Endothelial cell of umbilical vein (primary cell): ENCODE measurements at regions not wholly inside any gene's neighbourhood (a gene's known extent, or its start where the extent isn't known, plus 50 kb on each side); places are given as distances from the start of the nearest gene placed in this dataset.

Experiments used
- BruUV-seq: library from RNA; stranded (reverse); fragments of 400-500 nt; replicated peaks from 2 replicates; lab custom pipeline; 2021; lab: Mats Ljungman, UMichigan
- CTCF ChIA-PET: fragments of 300-600, 350-600 bp; sonication (Branson Sonifier 250); formaldehyde crosslinking; loops from one replicate; lab custom pipeline; 2021; ENCODE audit warnings: antibody characterized with exemption, inconsistent platforms; lab: Charles Lee
- POLR2A ChIA-PET: fragments of 300-600, 350-600 bp; sonication (Branson Sonifier 250); formaldehyde crosslinking; loops from one replicate; lab custom pipeline; 2021; ENCODE audit warnings: antibody characterized with exemption, inconsistent platforms; lab: Charles Lee
- DNase-seq: peaks from one replicate; pipeline ENCODE4 v3.0.0-alpha.2; 2011; ENCODE audit warnings: low read depth, low spot score
- FAIRE-seq: peaks from 2 replicates; lab custom pipeline; 2011; peaks lifted over from hg19 to GRCh38; lab: Jason Lieb, UNC
- H2AFZ ChIP-seq: 2 replicates; pipeline ENCODE4 v1.6.0; 2012; ENCODE audit warnings: low read depth, low read length, control low read depth, inconsistent platforms
- H3K27ac ChIP-seq: 2 replicates; pipeline ENCODE4 v1.5.1; 2011; ENCODE audit warnings: low read depth, mild to moderate bottlenecking, control low read depth, low read length, moderate library complexity; ENCODE audit not compliant: insufficient read depth
- H3K27me3 ChIP-seq, 2 experiments: 2 replicates each; pipeline versions ENCODE4 v1.6.0 to v1.6.1; 2011; ENCODE audit warnings: low read length in 2 of 2, mixed read lengths in 1 of 2; ENCODE audit not compliant: control insufficient read depth in 2 of 2, insufficient read depth in 2 of 2
- H3K36me3 ChIP-seq, 2 experiments: 2 replicates in 1 of 2; 3 replicates in 1 of 2; pipeline ENCODE4 v1.5.1; 2011; ENCODE audit warnings: low read length in 2 of 2, mild to moderate bottlenecking in 1 of 2, moderate library complexity in 1 of 2; ENCODE audit not compliant: control insufficient read depth in 2 of 2, insufficient read depth in 2 of 2; ENCODE audit errors: extremely low read depth in 1 of 2
- H3K4me1 ChIP-seq: 3 replicates; pipeline ENCODE4 v1.5.1; 2011; ENCODE audit warnings: mild to moderate bottlenecking, low read length; ENCODE audit not compliant: control insufficient read depth, insufficient read depth; ENCODE audit errors: extremely low read depth
- H3K4me2 ChIP-seq: 2 replicates; pipeline ENCODE4 v1.6.1; 2011; ENCODE audit warnings: low read length, control low read depth, mixed read lengths; ENCODE audit not compliant: insufficient read depth
- H3K4me3 ChIP-seq, 3 experiments: fragments of 200-600 bp in 1 of 3; sonication (generic), shearing (Covaris generic) in 1 of 3; replicated peaks in 1 of 3; 2 replicates each; pipeline ENCODE4 v1.5.1; 2011 to 2016; ENCODE audit warnings: control low read depth in 3 of 3, low read length in 3 of 3, mild to moderate bottlenecking in 2 of 3, inconsistent platforms in 1 of 3, low read depth in 1 of 3, moderate library complexity in 1 of 3; ENCODE audit not compliant: insufficient read depth in 1 of 3
- H3K79me2 ChIP-seq: 2 replicates; pipeline ENCODE4 v1.6.0; 2012; ENCODE audit warnings: low read length, inconsistent platforms; ENCODE audit not compliant: control insufficient read depth, insufficient read depth
- H3K9ac ChIP-seq: replicated peaks from 2 replicates; pipeline ENCODE3; 2011; ENCODE audit warnings: low read length, control low read depth; ENCODE audit not compliant: insufficient read depth; ENCODE audit errors: extremely low read depth
- H3K9me1 ChIP-seq: replicated peaks from 3 replicates; pipeline ENCODE4 v1.6.0; 2011; ENCODE audit warnings: mild to moderate bottlenecking, low read length; ENCODE audit not compliant: control insufficient read depth, insufficient read depth; ENCODE audit errors: extremely low read depth
- H3K9me3 ChIP-seq: replicated peaks from 2 replicates; pipeline ENCODE4 v1.5.1; 2012; ENCODE audit warnings: low read length, inconsistent platforms; ENCODE audit not compliant: control insufficient read depth, insufficient read depth
- H4K20me1 ChIP-seq: replicated peaks from 2 replicates; pipeline ENCODE3; 2011; ENCODE audit warnings: mild to moderate bottlenecking, low read length; ENCODE audit not compliant: control insufficient read depth, insufficient read depth; ENCODE audit errors: extremely low read depth
- EZH2 ChIP-seq: IDR thresholded peaks from 2 replicates; pipeline ENCODE4 v1.6.1; 2012; ENCODE audit warnings: borderline replicate concordance, low read depth, mild to moderate bottlenecking, moderate library complexity, low read length, inconsistent platforms; ENCODE audit not compliant: severe bottlenecking
- FOS ChIP-seq: IDR thresholded peaks from 2 replicates; pipeline ENCODE4 v1.6.1; 2011; ENCODE audit warnings: mild to moderate bottlenecking, low read length, moderate library complexity, borderline replicate concordance; ENCODE audit not compliant: insufficient read depth
- GATA2 ChIP-seq: IDR thresholded peaks from 2 replicates; pipeline ENCODE4 v1.7.0; 2011; ENCODE audit warnings: low read depth, mild to moderate bottlenecking, moderate library complexity, mixed read lengths, low read length; ENCODE audit not compliant: insufficient read length, insufficient read depth
- JUN ChIP-seq: IDR thresholded peaks from 2 replicates; pipeline ENCODE4 v1.6.1; 2011; ENCODE audit warnings: borderline replicate concordance, low read depth; ENCODE audit not compliant: insufficient read length, insufficient read depth
- MYC ChIP-seq: IDR thresholded peaks from one replicate; pipeline ENCODE4 v1.6.1; 2011; ENCODE audit warnings: mild to moderate bottlenecking, low read depth, low read length
- POLR2A ChIP-seq: IDR thresholded peaks from 2 replicates; pipeline ENCODE4 v1.6.1; 2012; ENCODE audit warnings: low read depth, mild to moderate bottlenecking, control low read depth, low read length
- POLR2AphosphoS5 ChIP-seq: IDR thresholded peaks from 2 replicates; pipeline ENCODE4 v1.6.1; 2012; ENCODE audit warnings: low read depth, mild to moderate bottlenecking, control low read depth, low read length, moderate library complexity; ENCODE audit not compliant: insufficient read depth
- dilution Hi-C: fragments of 300-500 bp; cut with MboI; formaldehyde crosslinking; loops from one replicate; pipeline ENCODE4 v1.15.0; 2019; ENCODE audit warnings: low sequenced_read_pairs; ENCODE audit not compliant: extremely low pct_ligation_motif_present
- intact Hi-C: fragments of 100-400 bp; cut with micrococcal nuclease; formaldehyde crosslinking; loops from one replicate; pipeline ENCODE4 v1.10.0; 2022
- TF ChIP-seq, protein P1 (sequence below): IDR thresholded peaks from 2 replicates; pipeline ENCODE4 v1.6.1; 2011; ENCODE audit not compliant: insufficient read depth, insufficient read length
- TF ChIP-seq, protein P2 (sequence below), 2 donors: IDR thresholded peaks; 1 replicate in 1 of 2; 2 replicates in 1 of 2; pipeline ENCODE4 v1.5.1; 2011; ENCODE audit warnings: low read length in 2 of 2, mild to moderate bottlenecking in 2 of 2, moderate library complexity in 2 of 2, control low read depth in 1 of 2, inconsistent platforms in 1 of 2, low read depth in 1 of 2; ENCODE audit not compliant: insufficient read depth in 1 of 2; ENCODE audit errors: extremely low read depth in 1 of 2

DNA sequence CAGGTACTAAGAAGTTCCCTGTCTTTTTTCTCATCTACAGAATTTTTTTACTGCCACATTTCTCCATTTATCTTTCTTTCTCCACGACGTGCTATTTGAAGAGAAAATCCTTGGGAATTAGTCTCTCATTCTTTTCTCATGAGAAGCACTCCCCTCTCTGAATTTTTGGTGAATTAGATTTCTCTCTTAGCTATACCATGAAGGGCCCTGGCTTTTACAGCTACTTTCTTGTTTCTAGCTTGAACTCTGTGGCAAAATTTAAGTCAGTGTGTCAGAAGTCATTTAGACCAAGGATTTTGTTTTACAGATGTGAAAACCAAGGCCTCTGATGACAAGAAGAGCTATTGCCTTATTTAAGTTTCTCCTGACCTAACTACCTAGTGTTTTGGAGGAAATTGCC is 213.1 kb downstream of the AEBP2 start:
- Histone ChIP-seq H3K9ac (no peak overlapping the region), H3K4me2 (no peak overlapping the region)
- intact Hi-C loops, result no loop called here

More for the DNA sequence above, 213.1 kb downstream of the AEBP2 start:
- Histone ChIP-seq H3K9me3 (no peaks in the 10 kb centered on the region), H2AFZ (no peak overlapping the region), H4K20me1 (no peaks in the 10 kb centered on the region), H3K4me1 (peaks cover 2% of the 10 kb centered on the region), H3K27me3 (no peaks in the 10 kb centered on the region), H3K27ac (no peak overlapping the region), H3K9me1 (no peaks in the 10 kb centered on the region), H3K4me3 (no peak overlapping the region), H3K79me2 (no peaks in the 10 kb centered on the region), H3K36me3 (no peaks in the 10 kb centered on the region)
- no peak for DNase-seq
- POLR2A ChIA-PET, result no interaction called here
- CTCF ChIA-PET, result interaction anchor here (0.8 to 1.0 kb wide), 2 partner anchors 9 to 87 kb away, joined by 3 read pairs; no protein-coding TSS in a partner anchor
- TF ChIP-seq, protein P1, sequence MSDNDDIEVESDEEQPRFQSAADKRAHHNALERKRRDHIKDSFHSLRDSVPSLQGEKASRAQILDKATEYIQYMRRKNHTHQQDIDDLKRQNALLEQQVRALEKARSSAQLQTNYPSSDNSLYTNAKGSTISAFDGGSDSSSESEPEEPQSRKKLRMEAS, result no peak
- TF ChIP-seq, protein P2, sequence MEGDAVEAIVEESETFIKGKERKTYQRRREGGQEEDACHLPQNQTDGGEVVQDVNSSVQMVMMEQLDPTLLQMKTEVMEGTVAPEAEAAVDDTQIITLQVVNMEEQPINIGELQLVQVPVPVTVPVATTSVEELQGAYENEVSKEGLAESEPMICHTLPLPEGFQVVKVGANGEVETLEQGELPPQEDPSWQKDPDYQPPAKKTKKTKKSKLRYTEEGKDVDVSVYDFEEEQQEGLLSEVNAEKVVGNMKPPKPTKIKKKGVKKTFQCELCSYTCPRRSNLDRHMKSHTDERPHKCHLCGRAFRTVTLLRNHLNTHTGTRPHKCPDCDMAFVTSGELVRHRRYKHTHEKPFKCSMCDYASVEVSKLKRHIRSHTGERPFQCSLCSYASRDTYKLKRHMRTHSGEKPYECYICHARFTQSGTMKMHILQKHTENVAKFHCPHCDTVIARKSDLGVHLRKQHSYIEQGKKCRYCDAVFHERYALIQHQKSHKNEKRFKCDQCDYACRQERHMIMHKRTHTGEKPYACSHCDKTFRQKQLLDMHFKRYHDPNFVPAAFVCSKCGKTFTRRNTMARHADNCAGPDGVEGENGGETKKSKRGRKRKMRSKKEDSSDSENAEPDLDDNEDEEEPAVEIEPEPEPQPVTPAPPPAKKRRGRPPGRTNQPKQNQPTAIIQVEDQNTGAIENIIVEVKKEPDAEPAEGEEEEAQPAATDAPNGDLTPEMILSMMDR (IDR thresholded peaks at IDR 0.05; ENCODE audit: extremely low read depth in 1 of 2, insufficient read depth in 1 of 2, low read depth in 1 of 2, low read length in 2 of 2), result no peak
- TF ChIP-seq POLR2A (no peak), FOS (no peak), EZH2 (no peak), GATA2 (no peak), MYC (no peak), POLR2AphosphoS5 (no peak), JUN (no peak)
- dilution Hi-C loops, result no loop called here
- no TSS peak for BruUV-seq
- no peak for FAIRE-seq
